ENCODE measurements at regions not wholly inside any gene's neighbourhood (a gene's known extent, or its start where the extent isn't known, plus 50 kb on each side); places are given as distances from the start of the nearest gene placed in this dataset.

GRCh38 chr13:70253834-70254233 is 145.6 kb upstream of the KLHL1 start:
- Histone ChIP-seq H3K27ac (replicated peaks in 1 of 4) (no peak overlapping the region), H3K4me3 (no peak overlapping the region), H3K27me3 (no peaks in the 10 kb centered on the region), H3K9me3 (no peaks in the 10 kb centered on the region), H3K4me1 (no peaks in the 10 kb centered on the region), H3K36me3 (no peaks in the 10 kb centered on the region)
- DNase-seq (ENCODE audit: extremely low spot score), result no peak
- no peak for TF ChIP-seq POLR2A (IDR thresholded peaks at IDR 0.05; ENCODE audit: low read depth)
- WGBS, result 22% methylated on average over 1 of the region's 1 CpG
- intact Hi-C loops (cut with DNase I), result no loop called here

GRCh38 chr13:70253411-70253810 is 145.2 kb upstream of the KLHL1 start:
- intact Hi-C loops (cut with DNase I), result no loop called here
- no peak overlapping the region for H3K27ac ChIP-seq (replicated peaks in 1 of 4)
- TF ChIP-seq EP300 (IDR thresholded peaks at IDR 0.05), result no peak
- TF ChIP-seq POLR2AphosphoS5 (IDR thresholded peaks at IDR 0.05), result no peak
- no peak for TF ChIP-seq POLR2A (IDR thresholded peaks at IDR 0.05; ENCODE audit: low read depth)
- no peak for TF ChIP-seq CTCF (IDR thresholded peaks at IDR 0.05)
- WGBS, result 61% methylated on average over 2 of the region's 2 CpGs
- H3K36me3 ChIP-seq, result no peaks in the 10 kb centered on the region
- H3K4me3 ChIP-seq, result no peak overlapping the region
- no peaks in the 10 kb centered on the region for H3K4me1 ChIP-seq
- no peaks in the 10 kb centered on the region for H3K27me3 ChIP-seq
- no peak for DNase-seq (ENCODE audit: extremely low spot score)
- H3K9me3 ChIP-seq, result no peaks in the 10 kb centered on the region

- Histone ChIP-seq H3K27me3 (no peaks in the 10 kb centered on the region), H3K36me3 (no peaks in the 10 kb centered on the region), H3K4me1 (no peaks in the 10 kb centered on the region), H3K4me3 (no peak overlapping the region), H3K27ac (replicated peaks in 1 of 4) (no peak overlapping the region), H3K9me3 (no peaks in the 10 kb centered on the region)
- intact Hi-C loops (cut with DNase I), result no loop called here
- no peak for DNase-seq (ENCODE audit: extremely low spot score)
- no peak for TF ChIP-seq EP300 (IDR thresholded peaks at IDR 0.05)
- no peak for TF ChIP-seq POLR2AphosphoS5 (IDR thresholded peaks at IDR 0.05)
- no peak for TF ChIP-seq CTCF (IDR thresholded peaks at IDR 0.05)
- TF ChIP-seq POLR2A (IDR thresholded peaks at IDR 0.05; ENCODE audit: low read depth), result no peak
- WGBS, result 92% methylated on average over 8 of the region's 8 CpGs
Observed at GRCh38 chr13:70249332-70250064, 141.2 kb upstream of the KLHL1 start.

- Histone ChIP-seq H3K4me3 (no peak overlapping the region), H3K36me3 (no peaks in the 10 kb centered on the region), H3K27ac (replicated peaks in 1 of 4) (no peak overlapping the region), H3K27me3 (no peaks in the 10 kb centered on the region), H3K9me3 (peaks cover 0 to 6% (median 0%) of the 10 kb centered on the region in 4 donors), H3K4me1 (no peaks in the 10 kb centered on the region)
- DNase-seq (ENCODE audit: extremely low spot score), result no peak
- intact Hi-C loops (cut with DNase I), result no loop called here
- TF ChIP-seq EP300 (IDR thresholded peaks at IDR 0.05) (no peak), POLR2A (IDR thresholded peaks at IDR 0.05; ENCODE audit: low read depth) (no peak), POLR2AphosphoS5 (IDR thresholded peaks at IDR 0.05) (no peak), CTCF (IDR thresholded peaks at IDR 0.05) (no peak)
Observed at GRCh38 chr13:70237131-70237530, 128.9 kb upstream of the KLHL1 start.

- Histone ChIP-seq H3K4me3 (no peak overlapping the region), H3K27ac (replicated peaks in 1 of 4) (no peak overlapping the region), H3K27me3 (no peaks in the 10 kb centered on the region), H3K36me3 (no peaks in the 10 kb centered on the region), H3K4me1 (no peaks in the 10 kb centered on the region), H3K9me3 (peaks cover 0 to 6% (median 0%) of the 10 kb centered on the region in 4 donors)
- no peak for DNase-seq (ENCODE audit: extremely low spot score)
- TF ChIP-seq POLR2A (IDR thresholded peaks at IDR 0.05; ENCODE audit: low read depth), result no peak
- no peak for TF ChIP-seq POLR2AphosphoS5 (IDR thresholded peaks at IDR 0.05)
- no peak for TF ChIP-seq EP300 (IDR thresholded peaks at IDR 0.05)
- TF ChIP-seq CTCF (IDR thresholded peaks at IDR 0.05), result no peak
- intact Hi-C loops (cut with DNase I), result no loop called here
- 92% methylated on average over 2 of the region's 2 CpGs for WGBS
Observed at GRCh38 chr13:70235565-70235964, 127.3 kb upstream of the KLHL1 start.

Measured in esophagus muscularis mucosa (tissue), 4 donors.